ENCODE measurements at regions not wholly inside any gene's neighbourhood (a gene's known extent, or its start where the extent isn't known, plus 50 kb on each side); places are given as distances from the start of the nearest gene placed in this dataset.
A peak's percentile ranks its signal among the peaks of the same experiment; 100 is the strongest.
"Not testable (repeated sequence)": the region's sequence is repeated elsewhere in the genome, so short reads cannot be mapped to it uniquely, and the experiment has no call there.

- WGBS = 21% methylated on average over 5 of the region's 5 CpGs
- peak overlapping the region; percentile 49 for H3K9ac ChIP-seq (ENCODE audit: low read depth, low read length)
- H3K9me3 ChIP-seq (ENCODE audit: insufficient read depth, low read depth, low read length) = 0 out of 2 replicates have a peak, but pooled peaks cover 2% of the 10 kb centered on the region
- H3K36me3 ChIP-seq (ENCODE audit: insufficient read depth, low read length) = no peaks in the 10 kb centered on the region
- H3K4me3 ChIP-seq (ENCODE audit: low read length) = no peak overlapping the region
- H3K4me1 ChIP-seq (ENCODE audit: insufficient read depth, low read length) = peaks cover 51% of the 10 kb centered on the region
- H3K27ac ChIP-seq (ENCODE audit: low read depth, low read length) = peak overlapping the region; percentile 95
- H3K27me3 ChIP-seq (ENCODE audit: insufficient read depth, low read length) = no peaks in the 10 kb centered on the region
Observed at GRCh38 chr5:21613971-21614488, 1239.1 kb downstream of the CDH12 start.

- WGBS = 100% methylated on average over 1 of the region's 2 CpGs
- Histone ChIP-seq H3K4me1 (ENCODE audit: insufficient read depth, low read length) (no peaks in the 10 kb centered on the region), H3K4me3 (ENCODE audit: low read length) (no peak overlapping the region), H3K27ac (ENCODE audit: low read depth, low read length) (no peak overlapping the region), H3K9me3 (ENCODE audit: insufficient read depth, low read depth, low read length) (no peaks in the 10 kb centered on the region), H3K9ac (ENCODE audit: low read depth, low read length) (no peak overlapping the region), H3K27me3 (ENCODE audit: insufficient read depth, low read length) (no peaks in the 10 kb centered on the region), H3K36me3 (ENCODE audit: insufficient read depth, low read length) (no peaks in the 10 kb centered on the region)
Observed at GRCh38 chr5:21603796-21604195, 1249.3 kb downstream of the CDH12 start.

- no peaks in the 10 kb centered on the region for H3K27me3 ChIP-seq (ENCODE audit: insufficient read depth, low read length)
- H3K9me3 ChIP-seq (ENCODE audit: insufficient read depth, low read depth, low read length) = no peaks in the 10 kb centered on the region
- H3K4me3 ChIP-seq (ENCODE audit: low read length) = no peak overlapping the region
- no peaks in the 10 kb centered on the region for H3K36me3 ChIP-seq (ENCODE audit: insufficient read depth, low read length)
- H3K27ac ChIP-seq (ENCODE audit: low read depth, low read length) = no peak overlapping the region
- 96% methylated on average over 2 of the region's 2 CpGs for WGBS
- no peaks in the 10 kb centered on the region; the same call in 1 of the 2 replicates for H3K4me1 ChIP-seq (ENCODE audit: insufficient read depth, low read length)
- no peak overlapping the region for H3K9ac ChIP-seq (ENCODE audit: low read depth, low read length)
Observed at GRCh38 chr5:21594566-21594965, 1258.6 kb downstream of the CDH12 start.

- H3K9ac ChIP-seq (ENCODE audit: low read depth, low read length) = no peak overlapping the region
- no peaks in the 10 kb centered on the region for H3K36me3 ChIP-seq (ENCODE audit: insufficient read depth, low read length)
- H3K27ac ChIP-seq (ENCODE audit: low read depth, low read length) = no peak overlapping the region
- H3K9me3 ChIP-seq (ENCODE audit: insufficient read depth, low read depth, low read length) = no peaks in the 10 kb centered on the region
- H3K4me3 ChIP-seq (ENCODE audit: low read length) = no peak overlapping the region
- H3K27me3 ChIP-seq (ENCODE audit: insufficient read depth, low read length) = no peaks in the 10 kb centered on the region
- H3K4me1 ChIP-seq (ENCODE audit: insufficient read depth, low read length) = no peaks in the 10 kb centered on the region; the same call in 1 of the 2 replicates
Observed at GRCh38 chr5:21593261-21593660, 1259.9 kb downstream of the CDH12 start.

- H3K9me3 ChIP-seq (ENCODE audit: insufficient read depth, low read depth, low read length) = no peaks in the 10 kb centered on the region
- WGBS = 97% methylated on average over 3 of the region's 3 CpGs
- H3K27ac ChIP-seq (ENCODE audit: low read depth, low read length) = no peak overlapping the region
- 0 out of 2 replicates have a peak, but pooled peaks cover under 1% of the 10 kb centered on the region for H3K4me1 ChIP-seq (ENCODE audit: insufficient read depth, low read length)
- no peak overlapping the region for H3K4me3 ChIP-seq (ENCODE audit: low read length)
- H3K9ac ChIP-seq (ENCODE audit: low read depth, low read length) = no peak overlapping the region
- H3K27me3 ChIP-seq (ENCODE audit: insufficient read depth, low read length) = no peaks in the 10 kb centered on the region
- no peaks in the 10 kb centered on the region for H3K36me3 ChIP-seq (ENCODE audit: insufficient read depth, low read length)
Observed at GRCh38 chr5:21581508-21581907, 1271.6 kb downstream of the CDH12 start.

- no peak overlapping the region for H3K27ac ChIP-seq (ENCODE audit: low read depth, low read length)
- no peaks in the 10 kb centered on the region for H3K9me3 ChIP-seq (ENCODE audit: insufficient read depth, low read depth, low read length)
- no peaks in the 10 kb centered on the region for H3K36me3 ChIP-seq (ENCODE audit: insufficient read depth, low read length)
- WGBS = 97% methylated on average over 3 of the region's 4 CpGs
- no peaks in the 10 kb centered on the region for H3K4me1 ChIP-seq (ENCODE audit: insufficient read depth, low read length)
- H3K27me3 ChIP-seq (ENCODE audit: insufficient read depth, low read length) = no peaks in the 10 kb centered on the region
- H3K9ac ChIP-seq (ENCODE audit: low read depth, low read length) = no peak overlapping the region
- H3K4me3 ChIP-seq (ENCODE audit: low read length) = no peak overlapping the region
Observed at GRCh38 chr5:21574961-21575360, 1278.2 kb downstream of the CDH12 start.

- WGBS = 100% methylated on average over 3 of the region's 4 CpGs
- H3K9me3 ChIP-seq (ENCODE audit: insufficient read depth, low read depth, low read length) = no peaks in the 10 kb centered on the region
- H3K27me3 ChIP-seq (ENCODE audit: insufficient read depth, low read length) = no peaks in the 10 kb centered on the region
Observed at GRCh38 chr5:21574438-21574837, 1278.7 kb downstream of the CDH12 start.

GRCh38 chr5:21573416-21574314 is 1279.5 kb downstream of the CDH12 start:
- Histone ChIP-seq H3K36me3 (ENCODE audit: insufficient read depth, low read length) (no peaks in the 10 kb centered on the region), H3K4me3 (ENCODE audit: low read length) (no peak overlapping the region), H3K4me1 (ENCODE audit: insufficient read depth, low read length) (no peaks in the 10 kb centered on the region), H3K9ac (ENCODE audit: low read depth, low read length) (no peak overlapping the region), H3K9me3 (ENCODE audit: insufficient read depth, low read depth, low read length) (no peaks in the 10 kb centered on the region), H3K27ac (ENCODE audit: low read depth, low read length) (no peak overlapping the region), H3K27me3 (ENCODE audit: insufficient read depth, low read length) (no peaks in the 10 kb centered on the region)
- 82% methylated on average over 1 of the region's 1 CpG for WGBS

More at GRCh38 chr5:21574438-21574837, 1278.7 kb downstream of the CDH12 start:
- no peak overlapping the region for H3K9ac ChIP-seq (ENCODE audit: low read depth, low read length)
- H3K27ac ChIP-seq (ENCODE audit: low read depth, low read length) = no peak overlapping the region
- no peaks in the 10 kb centered on the region for H3K36me3 ChIP-seq (ENCODE audit: insufficient read depth, low read length)
- no peak overlapping the region for H3K4me3 ChIP-seq (ENCODE audit: low read length)
- no peaks in the 10 kb centered on the region for H3K4me1 ChIP-seq (ENCODE audit: insufficient read depth, low read length)

GRCh38 chr5:21571196-21571595 is 1281.9 kb downstream of the CDH12 start:
- 81% methylated on average over 1 of the region's 1 CpG for WGBS
- H3K4me3 ChIP-seq (ENCODE audit: low read length); H3K9me3 ChIP-seq (ENCODE audit: insufficient read depth, low read depth, low read length); H3K4me1 ChIP-seq (ENCODE audit: insufficient read depth, low read length); H3K27ac ChIP-seq (ENCODE audit: low read depth, low read length); H3K27me3 ChIP-seq (ENCODE audit: insufficient read depth, low read length); H3K36me3 ChIP-seq (ENCODE audit: insufficient read depth, low read length); H3K9ac ChIP-seq (ENCODE audit: low read depth, low read length): not testable (repeated sequence)

- H3K9me3 ChIP-seq (ENCODE audit: insufficient read depth, low read depth, low read length); H3K9ac ChIP-seq (ENCODE audit: low read depth, low read length); H3K27ac ChIP-seq (ENCODE audit: low read depth, low read length); H3K36me3 ChIP-seq (ENCODE audit: insufficient read depth, low read length); H3K4me1 ChIP-seq (ENCODE audit: insufficient read depth, low read length); H3K4me3 ChIP-seq (ENCODE audit: low read length); H3K27me3 ChIP-seq (ENCODE audit: insufficient read depth, low read length): not testable (repeated sequence)
- 89% methylated on average over 2 of the region's 2 CpGs for WGBS
Observed at GRCh38 chr5:21559109-21559508, 1294.0 kb downstream of the CDH12 start.

- not testable (repeated sequence) for H3K27ac ChIP-seq (ENCODE audit: low read depth, low read length); H3K9me3 ChIP-seq (ENCODE audit: insufficient read depth, low read depth, low read length); H3K27me3 ChIP-seq (ENCODE audit: insufficient read depth, low read length); H3K9ac ChIP-seq (ENCODE audit: low read depth, low read length); H3K4me1 ChIP-seq (ENCODE audit: insufficient read depth, low read length); H3K4me3 ChIP-seq (ENCODE audit: low read length); H3K36me3 ChIP-seq (ENCODE audit: insufficient read depth, low read length)
- no CpG with 5 or more reads among the region's 3 CpGs for WGBS
Observed at GRCh38 chr5:21552263-21552662, 1300.9 kb downstream of the CDH12 start.
